ENCODE measurements at regions not wholly inside any gene's neighbourhood (a gene's known extent, or its start where the extent isn't known, plus 50 kb on each side); places are given as distances from the start of the nearest gene placed in this dataset.

GRCh38 chr4:3860913-3861636 is 94.9 kb downstream of the ADRA2C start:
- Histone ChIP-seq H3K4me3 (ENCODE audit: low read depth, low read length) (no peak overlapping the region), H3K9me3 (ENCODE audit: control insufficient read depth, insufficient read depth, low read length) (no peaks in the 10 kb centered on the region; the same call in 1 of the 2 replicates), H3K27ac (ENCODE audit: low read depth, low read length) (no peak overlapping the region), H3K27me3 (ENCODE audit: control insufficient read depth, insufficient read depth, low read length) (peaks cover 12% of the 10 kb centered on the region)
- ChIA-PET POLR2A (no interaction called here), CTCF (no interaction called here)
- DNase-seq (ENCODE audit: low read depth, low spot score), result no peak
- TF ChIP-seq CTCF (IDR thresholded peaks at IDR 0.05; ENCODE audit: low read depth, low read length), result no peak

- DNase-seq (ENCODE audit: low read depth, low spot score), result no peak
- no peak for TF ChIP-seq CTCF (IDR thresholded peaks at IDR 0.05; ENCODE audit: low read depth, low read length)
- ChIA-PET POLR2A (no interaction called here), CTCF (interaction anchor here (0.6 kb wide), 1 partner anchor 308 kb away, joined by 3 read pairs; no protein-coding TSS in a partner anchor)
- Histone ChIP-seq H3K27me3 (ENCODE audit: control insufficient read depth, insufficient read depth, low read length) (peaks cover 16% of the 10 kb centered on the region), H3K27ac (ENCODE audit: low read depth, low read length) (no peak overlapping the region), H3K4me3 (ENCODE audit: low read depth, low read length) (no peak overlapping the region), H3K9me3 (ENCODE audit: control insufficient read depth, insufficient read depth, low read length) (no peaks in the 10 kb centered on the region; the same call in 1 of the 2 replicates)
These were observed 95.8 kb downstream of the ADRA2C start for GRCh38 chr4:3861720-3862639.

- ChIA-PET POLR2A (no interaction called here), CTCF (interaction anchor here (0.6 kb wide), 1 partner anchor 309 kb away, joined by 3 read pairs; no protein-coding TSS in a partner anchor)
- no peak for TF ChIP-seq CTCF (IDR thresholded peaks at IDR 0.05; ENCODE audit: low read depth, low read length)
- Histone ChIP-seq H3K27me3 (ENCODE audit: control insufficient read depth, insufficient read depth, low read length) (peaks cover 19% of the 10 kb centered on the region), H3K9me3 (ENCODE audit: control insufficient read depth, insufficient read depth, low read length) (peaks cover 4% of the 10 kb centered on the region; the same call in 1 of the 2 replicates), H3K4me3 (ENCODE audit: low read depth, low read length) (no peak overlapping the region), H3K27ac (ENCODE audit: low read depth, low read length) (no peak overlapping the region)
- no peak for DNase-seq (ENCODE audit: low read depth, low spot score)
These were observed 96.6 kb downstream of the ADRA2C start for GRCh38 chr4:3862640-3863420.

GRCh38 chr4:3863841-3864741 is 97.9 kb downstream of the ADRA2C start:
- Histone ChIP-seq H3K4me3 (ENCODE audit: low read depth, low read length) (no peak overlapping the region), H3K9me3 (ENCODE audit: control insufficient read depth, insufficient read depth, low read length) (peaks cover 8% of the 10 kb centered on the region; the same call in 1 of the 2 replicates), H3K27me3 (ENCODE audit: control insufficient read depth, insufficient read depth, low read length) (peaks cover 22% of the 10 kb centered on the region), H3K27ac (ENCODE audit: low read depth, low read length) (no peak overlapping the region)
- no peak for DNase-seq (ENCODE audit: low read depth, low spot score)
- CTCF ChIA-PET, result no interaction called here
- POLR2A ChIA-PET, result no interaction called here
- TF ChIP-seq CTCF (IDR thresholded peaks at IDR 0.05; ENCODE audit: low read depth, low read length), result no peak

Data from AG04450 (cell line).